ENCODE measurements at regions not wholly inside any gene's neighbourhood (a gene's known extent, or its start where the extent isn't known, plus 50 kb on each side); places are given as distances from the start of the nearest gene placed in this dataset.
"Not testable (repeated sequence)": the region's sequence is repeated elsewhere in the genome, so short reads cannot be mapped to it uniquely, and the experiment has no call there.

DNA sequence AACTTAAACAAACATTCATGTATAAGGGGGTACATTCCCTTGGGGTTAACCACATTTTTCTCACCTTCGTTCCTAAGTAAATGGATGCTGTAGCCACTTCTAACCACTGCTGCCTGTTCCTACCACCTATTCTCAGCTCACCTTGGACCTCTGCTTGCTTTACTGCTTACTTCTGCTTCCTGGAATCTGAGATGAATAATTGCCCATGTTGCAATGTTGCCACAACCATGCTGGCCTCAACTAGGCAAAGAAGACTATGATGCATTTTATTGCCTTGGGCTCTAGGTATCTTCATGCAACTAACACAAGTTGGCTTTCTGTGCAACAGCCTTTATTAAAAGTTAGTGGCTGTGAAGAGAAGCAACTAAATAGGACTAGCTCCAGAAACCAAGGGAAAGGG, 106.3 kb upstream of the TCF4 start:
- no peak for DNase-seq

DNA sequence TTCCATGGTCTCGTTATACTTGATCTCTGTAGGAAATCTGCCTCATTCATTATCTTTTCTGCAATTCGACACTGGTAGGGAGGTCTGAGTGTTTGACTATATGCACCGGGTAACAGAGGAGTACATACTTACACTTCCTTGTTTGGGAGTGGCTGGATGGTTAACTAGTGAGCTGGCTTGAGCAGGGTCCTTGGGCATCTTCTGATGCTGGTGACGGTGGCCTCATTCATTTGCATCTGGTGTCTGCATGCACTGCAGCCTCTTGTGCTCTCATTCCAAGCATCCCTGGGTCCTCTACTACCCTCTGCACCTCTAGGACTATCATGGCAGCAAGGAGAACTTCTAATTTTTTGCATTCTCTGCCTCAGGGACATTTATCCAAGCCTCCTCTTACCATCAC, 100.0 kb upstream of the TCF4 start:
- no peak for DNase-seq

DNA sequence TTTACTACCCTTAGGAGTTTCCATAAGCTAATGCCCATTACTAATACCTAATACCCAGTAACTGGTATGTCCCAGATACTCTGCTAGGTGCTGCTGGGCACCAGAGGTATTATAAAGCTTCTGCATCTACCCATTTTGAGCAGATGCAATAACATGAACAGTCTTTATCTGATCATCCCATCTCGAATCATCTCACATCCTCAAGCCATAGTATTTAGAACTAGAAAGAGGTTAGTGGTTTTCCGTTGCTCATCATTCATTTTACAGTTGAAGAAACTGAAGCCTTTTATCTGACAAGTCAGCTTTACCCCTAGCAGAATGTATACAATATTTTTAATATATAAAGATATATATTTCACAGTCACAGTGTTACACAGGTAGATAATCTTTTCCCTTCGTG, 99.1 kb upstream of the TCF4 start:
- DNase-seq, result no peak

DNA sequence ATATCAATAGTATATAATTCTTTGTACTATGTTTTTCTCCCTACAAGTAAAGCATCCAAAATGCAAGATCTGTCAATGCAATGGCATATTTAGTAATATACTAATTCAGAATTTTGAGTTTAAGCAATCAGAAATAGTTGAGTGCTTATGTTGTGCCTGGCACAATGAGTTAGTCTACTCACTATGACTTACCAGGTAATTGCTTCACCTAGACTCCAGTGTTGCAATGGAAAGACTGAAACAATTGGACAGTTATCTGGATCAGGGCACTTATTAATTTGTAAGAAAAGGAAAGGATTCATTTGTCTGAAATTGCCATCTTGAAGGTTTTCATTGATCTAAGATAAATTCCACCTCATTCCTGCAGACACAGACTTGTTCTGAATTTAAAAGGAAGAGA, 97.6 kb upstream of the TCF4 start:
- DNase-seq, result no peak

DNA sequence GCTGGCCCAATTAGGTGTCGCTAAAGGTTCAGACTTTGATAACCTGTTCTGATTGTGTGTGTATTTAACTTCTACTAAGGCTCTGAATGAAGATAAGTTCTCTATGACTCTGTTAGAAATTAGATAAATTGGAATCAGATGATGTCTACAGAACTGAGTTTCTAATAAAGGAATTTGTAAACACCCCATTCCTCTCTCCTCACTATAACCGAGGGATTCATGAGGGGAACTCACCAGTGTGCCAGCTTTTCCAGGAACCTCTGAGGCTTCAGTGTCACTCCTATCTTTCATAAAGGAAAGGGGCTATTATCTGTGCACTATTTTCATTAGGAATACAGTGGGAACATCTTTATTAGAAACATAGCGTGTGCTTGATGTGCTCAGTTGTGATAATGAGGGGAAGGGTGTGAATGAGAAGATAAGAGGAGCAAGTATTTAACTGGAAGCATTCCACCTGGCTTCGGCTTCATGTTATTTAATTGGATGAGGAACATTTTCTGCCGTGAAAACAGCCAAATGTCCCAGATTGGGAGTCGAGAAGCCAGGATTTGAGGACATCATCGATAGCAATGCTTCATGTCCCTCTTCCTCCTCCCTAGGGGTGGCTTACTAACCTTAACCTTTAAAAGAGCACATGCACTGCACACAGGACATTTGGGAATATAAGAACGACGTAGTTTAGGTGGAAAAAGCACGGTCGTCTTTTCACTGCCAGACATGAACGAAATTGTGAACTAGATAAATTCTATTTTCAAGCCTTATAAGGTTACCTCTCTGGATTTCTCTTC, 84.8 kb upstream of the TCF4 start:
- no peak for DNase-seq

DNA sequence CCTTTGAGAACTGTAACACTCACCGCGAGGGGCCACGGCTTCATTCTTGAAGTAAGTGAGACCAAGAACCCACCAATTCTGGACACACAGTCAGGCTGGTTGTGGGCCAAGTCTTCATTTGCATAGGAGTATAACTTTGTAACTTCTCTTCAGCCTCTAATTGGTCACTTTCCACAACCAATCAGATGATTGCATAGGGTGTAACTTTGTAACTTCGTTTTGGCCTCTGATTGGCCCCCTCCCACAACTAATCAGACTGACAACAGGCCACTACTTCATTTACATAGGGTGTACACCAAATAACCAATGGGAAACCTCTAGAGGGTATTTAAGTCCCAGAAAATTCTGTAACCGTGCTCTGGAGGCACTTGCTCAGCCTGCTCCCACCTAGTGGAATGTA, 77.5 kb upstream of the TCF4 start:
- no peak for DNase-seq

DNA sequence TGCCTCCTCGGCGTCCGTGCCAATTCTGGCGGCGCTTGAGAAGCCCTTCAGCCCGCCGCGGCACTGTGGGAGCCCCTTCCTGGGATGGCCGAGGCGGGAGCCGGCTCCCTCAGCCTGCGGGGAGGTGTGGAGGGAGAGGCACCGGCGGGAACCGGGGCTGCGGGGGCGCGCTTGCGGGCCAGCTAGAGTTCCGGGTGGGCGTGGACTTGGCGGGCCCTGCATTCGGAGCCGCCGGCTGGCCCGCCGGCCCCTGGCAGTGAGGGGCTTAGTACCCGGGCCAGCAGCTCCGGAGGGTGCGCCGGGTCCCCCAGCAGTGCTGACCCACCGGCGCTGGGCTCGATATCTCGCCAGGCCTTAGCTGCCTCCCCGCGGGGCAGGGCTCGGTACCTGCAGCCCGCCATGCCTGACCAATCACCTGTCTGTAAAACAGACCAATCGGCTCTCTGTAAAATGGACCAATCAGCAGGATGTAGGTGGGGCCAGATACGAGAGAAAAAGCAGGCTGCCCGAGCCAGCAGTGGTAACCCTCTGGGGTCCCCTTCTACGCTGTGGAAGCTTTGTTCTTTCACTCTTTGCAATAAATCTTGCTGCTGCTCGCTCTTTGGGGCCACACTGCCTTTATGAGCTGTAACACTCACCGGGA, 76.9 kb upstream of the TCF4 start:
- DNase-seq, result not testable (repeated sequence)

DNA sequence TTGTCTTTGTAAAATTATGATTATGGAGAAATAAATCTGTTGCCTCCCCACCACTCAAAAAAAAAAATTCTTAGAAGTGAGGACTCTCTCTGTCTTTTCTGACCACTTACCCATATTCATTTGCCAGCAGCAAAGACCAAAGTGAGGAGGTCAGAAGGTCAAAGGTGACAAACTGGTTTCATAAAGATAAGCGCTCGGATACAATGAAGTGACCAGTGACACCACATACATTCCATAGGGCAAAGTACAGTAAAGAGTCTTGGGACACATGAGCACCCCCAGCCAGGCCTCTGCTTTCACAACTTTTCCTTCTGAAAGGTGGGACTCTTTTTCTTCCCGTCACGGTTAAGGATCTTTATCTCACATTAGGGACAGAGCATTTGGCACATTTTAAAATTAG, 75.9 kb upstream of the TCF4 start:
- DNase-seq, result no peak

DNA sequence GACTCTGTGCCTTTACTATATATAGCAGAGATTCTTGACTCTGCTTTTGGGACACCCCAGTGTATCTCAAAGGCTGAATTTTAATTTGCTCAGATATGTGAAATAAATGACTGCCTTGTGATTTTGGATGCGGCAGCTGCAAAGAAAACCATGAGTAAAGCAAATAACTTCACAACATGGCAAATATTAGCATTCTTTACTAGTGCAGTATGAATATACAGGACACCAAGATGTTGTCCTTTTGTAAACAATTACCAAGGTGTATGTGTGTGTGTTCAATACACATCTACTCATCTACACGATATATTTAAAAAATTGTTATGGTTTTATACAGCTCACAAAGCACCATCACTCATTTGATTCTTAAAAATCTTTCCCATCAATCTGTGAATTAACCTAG, 70.6 kb upstream of the TCF4 start:
- DNase-seq, result no peak

DNA sequence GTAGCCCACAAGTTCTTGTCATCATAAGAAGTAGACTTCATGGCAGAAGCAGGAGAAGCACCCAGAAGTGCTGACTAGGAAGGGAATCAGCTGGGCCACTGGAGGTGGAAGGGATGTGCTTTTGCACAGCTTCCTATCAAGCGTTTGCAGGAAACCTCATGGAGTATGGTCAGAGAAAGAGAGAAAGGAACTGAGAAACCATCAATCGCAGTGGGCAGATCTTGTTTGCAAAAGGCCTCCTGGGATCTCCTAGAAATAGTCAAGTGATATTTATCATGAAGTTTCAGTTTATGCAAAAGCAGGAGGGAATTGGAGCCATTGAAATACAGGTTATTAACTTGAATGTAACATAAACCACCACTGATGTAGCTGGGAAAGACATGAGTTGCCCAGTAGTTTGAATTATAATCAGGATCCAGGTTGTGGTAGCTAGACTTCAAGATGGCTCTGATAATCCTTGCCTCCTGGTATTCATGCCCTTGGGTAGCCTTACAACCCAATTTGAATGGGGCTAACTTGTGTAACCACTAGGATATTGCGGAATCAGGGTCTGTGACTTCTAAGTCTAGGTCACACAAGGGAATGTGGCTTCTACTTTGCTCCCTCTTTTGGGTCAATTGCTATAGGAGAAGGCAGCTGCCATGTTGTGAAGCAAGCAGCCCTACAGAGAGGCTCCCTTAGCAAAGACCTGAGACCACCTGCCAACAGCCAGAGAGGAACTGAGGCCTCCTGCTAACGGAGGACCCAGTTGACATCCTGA, 69.8 kb upstream of the TCF4 start:
- no peak for DNase-seq

DNA sequence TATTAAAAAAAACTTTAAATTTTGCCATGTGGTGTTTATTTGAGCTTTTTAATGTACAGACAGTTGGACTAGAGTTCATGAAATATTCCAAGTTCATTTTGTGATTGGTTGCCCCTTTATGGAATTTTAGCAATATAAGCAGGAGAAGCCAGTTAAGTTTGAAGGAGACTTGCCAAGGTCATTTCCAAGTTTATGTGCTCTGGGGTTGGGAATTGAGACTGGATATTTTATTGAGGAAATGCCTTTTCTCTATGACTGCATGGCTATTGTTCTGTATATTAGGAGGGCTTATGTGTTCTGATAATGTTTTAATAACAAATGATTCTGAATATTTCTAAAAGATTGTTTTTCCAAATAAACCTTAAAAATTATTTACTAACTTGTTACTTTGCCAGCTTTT, 67.0 kb upstream of the TCF4 start:
- no peak for DNase-seq

DNA sequence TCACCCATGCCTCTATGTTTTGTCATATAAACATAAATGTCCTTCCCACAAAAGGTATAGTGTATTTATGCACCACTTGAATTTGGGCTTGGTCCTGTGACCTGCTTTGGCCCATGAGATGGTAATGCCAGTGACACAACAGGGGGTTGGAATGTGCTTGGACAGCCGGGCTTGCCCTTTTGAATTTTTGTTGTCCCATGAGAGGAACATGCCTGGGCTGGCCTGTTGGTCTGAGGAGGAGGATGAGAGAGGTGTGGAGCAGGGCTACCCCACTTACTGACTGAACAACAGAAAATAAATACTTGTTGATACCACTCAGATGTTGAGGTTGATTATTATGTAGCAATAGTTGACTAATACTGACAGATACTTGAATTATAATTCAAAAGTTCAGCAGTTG, 63.2 kb upstream of the TCF4 start:
- no peak for DNase-seq

DNA sequence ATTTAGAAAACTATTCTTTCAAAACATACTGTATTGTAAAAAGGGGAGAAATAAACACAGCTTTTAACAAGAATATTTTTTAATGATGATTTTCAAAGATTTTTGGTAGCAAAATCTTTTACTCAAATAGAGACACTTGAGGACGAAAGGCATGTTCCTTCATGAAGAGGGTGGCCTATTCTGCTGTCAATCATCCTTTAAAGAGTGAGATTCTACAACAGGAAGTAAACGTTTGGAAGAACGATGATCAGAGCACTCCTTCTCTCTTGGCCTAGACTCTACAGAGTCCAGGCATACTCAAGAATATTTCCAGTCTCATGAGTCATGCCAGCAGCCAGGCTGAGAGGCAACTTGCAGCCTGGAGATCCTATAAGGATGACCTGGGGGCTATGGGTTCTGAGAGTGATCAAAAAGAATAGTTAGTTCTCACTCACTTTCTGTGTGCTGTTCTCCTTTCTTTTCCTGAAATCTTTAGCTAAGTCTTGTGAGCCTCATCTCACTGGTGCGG, 62.4 kb upstream of the TCF4 start:
- DNase-seq, result no peak

DNA sequence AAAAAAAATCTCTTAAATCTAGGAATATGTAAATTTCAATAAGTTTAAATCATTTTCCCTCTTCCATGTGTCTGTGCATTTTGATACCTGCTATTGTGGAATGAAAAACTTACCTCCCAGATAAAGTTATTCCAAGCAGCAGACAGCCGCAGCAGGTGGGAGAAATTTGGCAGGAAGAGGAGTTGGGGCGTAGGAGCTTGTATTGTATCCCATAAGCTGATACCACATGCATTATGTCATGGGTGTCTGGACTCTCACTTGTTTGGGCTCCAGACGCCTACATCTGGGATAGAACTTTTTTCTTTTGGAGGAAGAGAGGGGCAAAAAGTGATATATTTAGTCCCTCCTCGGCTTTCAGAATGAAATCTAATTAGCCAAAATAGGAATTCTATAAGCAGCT, 59.3 kb upstream of the TCF4 start:
- no peak for DNase-seq

DNA sequence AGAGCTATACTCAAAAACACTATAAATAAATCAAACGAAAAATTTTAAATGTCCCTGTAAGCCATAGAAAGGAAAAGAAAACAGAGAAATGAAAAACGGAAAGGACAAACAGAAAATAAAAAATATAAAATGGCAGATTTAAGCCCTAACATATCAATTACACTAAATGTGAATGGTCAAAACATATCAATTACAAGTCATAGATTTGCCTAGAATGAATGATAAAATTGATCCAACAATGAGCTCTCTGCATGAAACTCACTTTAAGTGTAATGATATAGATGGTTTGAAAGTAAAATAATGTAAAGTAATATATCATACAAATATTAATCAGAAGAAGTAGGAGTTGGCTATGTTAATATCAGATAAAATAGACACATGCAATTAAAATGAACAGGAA, 54.2 kb upstream of the TCF4 start:
- no peak for DNase-seq

DNA sequence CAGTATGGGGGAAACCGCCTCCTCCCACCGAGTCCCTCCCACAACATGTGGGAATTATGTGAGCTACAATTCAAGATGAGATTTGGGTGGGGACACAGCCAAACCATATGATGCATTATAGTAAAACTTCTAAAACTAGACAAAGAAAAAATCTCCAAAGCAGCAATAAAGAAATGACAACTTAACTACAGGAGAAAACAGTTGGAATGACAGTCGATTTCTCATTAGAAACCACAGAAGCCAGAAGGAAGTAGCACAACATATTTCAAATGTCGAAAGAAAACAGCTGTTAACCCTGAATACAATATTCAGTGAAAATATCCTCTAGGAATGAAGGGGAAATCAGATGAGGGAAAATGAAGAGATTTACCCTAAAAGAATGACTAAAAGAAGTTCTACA, 53.5 kb upstream of the TCF4 start:
- no peak for DNase-seq

All from activated CD4-positive, alpha-beta T cell treated with anti-CD3 and anti-CD28 coated beads for 48 hours (primary cell).